ENCODE measurements at regions not wholly inside any gene's neighbourhood (a gene's known extent, or its start where the extent isn't known, plus 50 kb on each side); places are given as distances from the start of the nearest gene placed in this dataset.
"Not testable (repeated sequence)": the region's sequence is repeated elsewhere in the genome, so short reads cannot be mapped to it uniquely, and the experiment has no call there.

DNA sequence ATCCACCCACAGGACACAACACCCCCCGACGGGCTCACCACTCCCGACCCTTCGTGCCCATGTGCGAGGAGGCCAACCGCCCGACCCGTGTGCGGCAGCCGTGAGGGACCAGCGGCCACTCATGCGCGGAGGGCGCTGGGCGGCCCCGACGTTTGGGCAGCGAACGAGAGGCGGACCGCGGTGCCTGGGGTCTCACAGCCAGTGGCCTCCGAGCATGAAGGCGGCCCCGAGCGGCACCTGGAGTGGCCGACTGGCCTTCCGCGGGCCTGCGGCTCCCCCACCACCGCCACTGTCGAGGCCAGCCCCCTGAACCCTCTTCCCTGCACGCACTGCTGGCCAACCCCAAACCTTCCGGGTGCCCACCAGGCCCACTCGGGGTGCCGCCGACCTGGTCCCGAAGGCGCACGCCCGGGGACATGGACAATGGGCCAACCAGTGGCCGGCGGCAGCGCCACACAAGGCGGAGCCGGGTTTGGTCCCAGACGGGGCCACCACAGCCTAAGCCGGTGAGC lies 4274.9 kb upstream of the OR11H1 start:
- H3K9me3 ChIP-seq, result no peaks in the 10 kb centered on the region
- no peak overlapping the region for H3K27ac ChIP-seq
- H3K4me1 ChIP-seq, result no peaks in the 10 kb centered on the region
- no peak overlapping the region for H3K4me3 ChIP-seq
- peak; percentile 44 to 81 for DNase-seq (ENCODE audit: extremely low spot score in 2 of 2)
- intact Hi-C loops (cut with DNase I), result no loop called here
- no peaks in the 10 kb centered on the region for H3K27me3 ChIP-seq
- no peaks in the 10 kb centered on the region for H3K36me3 ChIP-seq
- no peak for TF ChIP-seq POLR2AphosphoS5 (IDR thresholded peaks at IDR 0.05; ENCODE audit: insufficient read depth in 1 of 2, low read depth in 1 of 2)
- no peak for TF ChIP-seq POLR2A (IDR thresholded peaks at IDR 0.05)
- TF ChIP-seq CTCF (IDR thresholded peaks at IDR 0.05), result no peak

DNA sequence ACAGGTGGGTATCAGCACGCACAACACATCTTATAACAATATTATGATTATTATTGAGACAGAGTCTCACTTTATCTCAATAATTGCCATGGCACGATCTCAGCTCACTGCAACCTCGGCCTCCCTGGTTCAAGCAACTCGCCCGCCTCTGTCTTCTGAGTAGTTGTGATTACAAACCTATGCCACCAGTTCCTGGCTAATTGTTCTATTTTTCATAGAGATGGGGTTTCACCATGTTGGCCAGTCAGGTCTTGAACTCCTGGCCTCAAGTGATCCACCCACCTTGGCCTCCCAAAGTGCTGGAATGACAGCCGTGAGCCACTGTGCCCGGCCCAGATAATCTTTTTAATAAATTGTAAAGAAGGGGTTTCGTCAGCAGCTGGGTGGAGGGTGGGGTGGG lies 4257.0 kb upstream of the OR11H1 start:
- H3K27me3 ChIP-seq; H3K4me1 ChIP-seq; H3K9me3 ChIP-seq; H3K27ac ChIP-seq; DNase-seq (ENCODE audit: extremely low spot score in 2 of 2); intact Hi-C loops (cut with DNase I); H3K36me3 ChIP-seq; H3K4me3 ChIP-seq: not testable (repeated sequence)

- H3K36me3 ChIP-seq; H3K4me1 ChIP-seq; H3K9me3 ChIP-seq; H3K4me3 ChIP-seq; H3K27me3 ChIP-seq; H3K27ac ChIP-seq; intact Hi-C loops (cut with DNase I): not testable (repeated sequence)
- DNase-seq (ENCODE audit: extremely low spot score in 2 of 2), result peak; percentile 85 to 95
These were observed 4242.7 kb upstream of the OR11H1 start for GRCh38 chr22:11285116-11285838.

DNA sequence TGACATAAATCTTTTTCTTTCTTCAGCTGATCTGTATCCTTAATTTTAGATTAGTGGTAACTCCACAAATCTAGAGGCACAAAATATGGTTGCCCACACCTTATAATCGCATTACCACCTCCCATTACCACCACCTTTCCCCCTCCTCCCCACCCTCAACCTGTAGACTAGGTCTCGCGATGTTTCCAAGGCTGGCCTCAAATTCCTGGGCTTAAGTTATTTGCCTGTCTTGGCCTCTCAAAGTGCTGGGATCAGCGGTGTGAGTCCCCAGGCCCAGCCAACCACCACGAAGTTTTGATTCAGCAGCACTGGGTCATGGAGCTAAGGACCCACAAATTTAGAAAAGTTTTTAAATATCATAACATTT lies 4242.2 kb upstream of the OR11H1 start:
- intact Hi-C loops (cut with DNase I), result not testable (repeated sequence)
- DNase-seq (ENCODE audit: extremely low spot score in 2 of 2), result peak in 1 of 2 donors; percentile 81

DNA sequence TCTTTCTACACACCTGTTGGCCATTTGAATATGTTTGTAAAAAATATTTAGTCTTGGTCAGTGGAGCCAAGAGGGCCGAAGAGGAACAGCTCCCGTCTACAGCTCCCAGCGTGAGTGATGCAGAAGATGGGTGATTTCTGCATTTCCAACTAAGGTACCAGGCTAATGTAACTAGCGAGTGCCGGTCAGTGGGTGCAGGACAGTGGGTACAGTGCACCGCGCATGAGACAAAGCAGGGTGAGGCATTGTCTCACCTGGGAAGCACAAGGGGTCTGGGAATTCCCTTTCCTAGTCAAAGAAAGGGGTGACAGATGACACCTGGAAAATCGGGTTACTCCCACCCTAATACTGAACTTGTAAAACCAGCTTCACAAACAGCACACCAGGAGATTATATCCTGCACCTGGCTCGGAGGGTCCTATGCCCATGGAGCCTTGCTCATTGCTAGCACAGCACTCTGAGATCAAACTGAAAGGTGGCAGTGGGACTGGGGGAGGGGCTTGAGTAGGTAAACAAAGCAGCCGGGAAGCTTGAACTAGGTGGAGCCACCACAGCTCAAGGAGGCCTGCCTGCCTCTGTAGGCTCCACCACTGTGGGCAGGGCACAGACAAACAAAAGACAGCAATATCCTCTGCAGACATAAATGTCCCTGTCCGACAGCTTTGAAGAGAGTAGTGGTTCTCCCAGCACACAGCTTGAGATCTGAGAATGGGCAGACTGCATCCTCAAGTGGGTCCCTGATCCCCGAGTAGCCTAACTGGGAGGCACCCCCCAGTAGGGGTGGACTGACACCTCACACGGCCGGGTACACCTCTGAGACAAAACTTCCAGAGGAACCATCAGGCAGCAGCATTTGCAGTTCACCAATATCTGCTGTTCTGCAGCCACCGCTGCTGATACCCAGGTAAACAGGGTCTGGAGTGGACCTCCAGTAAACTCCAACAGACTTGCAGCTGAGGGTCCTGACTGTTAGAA lies 4239.5 kb upstream of the OR11H1 start:
- H3K4me1 ChIP-seq; H3K4me3 ChIP-seq; H3K9me3 ChIP-seq; H3K36me3 ChIP-seq; H3K27ac ChIP-seq; H3K27me3 ChIP-seq; intact Hi-C loops (cut with DNase I): not testable (repeated sequence)
- peak in 1 of 2 donors; percentile 76 for DNase-seq (ENCODE audit: extremely low spot score in 2 of 2)

More for the DNA sequence above, 4242.2 kb upstream of the OR11H1 start:
- H3K4me1 ChIP-seq, H3K27me3 ChIP-seq, H3K9me3 ChIP-seq, H3K4me3 ChIP-seq, H3K27ac ChIP-seq, H3K36me3 ChIP-seq: not testable (repeated sequence)

GRCh38 chr22:11298126-11298893 lies 4229.7 kb upstream of the OR11H1 start:
- H3K4me3 ChIP-seq; H3K4me1 ChIP-seq; intact Hi-C loops (cut with DNase I); H3K27me3 ChIP-seq; H3K27ac ChIP-seq; H3K9me3 ChIP-seq; H3K36me3 ChIP-seq: not testable (repeated sequence)
- DNase-seq (ENCODE audit: extremely low spot score in 2 of 2), result peak in 1 of 2 donors; percentile 82

GRCh38 chr22:11302427-11302826 lies 4225.6 kb upstream of the OR11H1 start:
- H3K4me3 ChIP-seq; H3K4me1 ChIP-seq; H3K27ac ChIP-seq; H3K36me3 ChIP-seq; DNase-seq (ENCODE audit: extremely low spot score in 2 of 2); H3K27me3 ChIP-seq; H3K9me3 ChIP-seq; intact Hi-C loops (cut with DNase I): not testable (repeated sequence)

DNA sequence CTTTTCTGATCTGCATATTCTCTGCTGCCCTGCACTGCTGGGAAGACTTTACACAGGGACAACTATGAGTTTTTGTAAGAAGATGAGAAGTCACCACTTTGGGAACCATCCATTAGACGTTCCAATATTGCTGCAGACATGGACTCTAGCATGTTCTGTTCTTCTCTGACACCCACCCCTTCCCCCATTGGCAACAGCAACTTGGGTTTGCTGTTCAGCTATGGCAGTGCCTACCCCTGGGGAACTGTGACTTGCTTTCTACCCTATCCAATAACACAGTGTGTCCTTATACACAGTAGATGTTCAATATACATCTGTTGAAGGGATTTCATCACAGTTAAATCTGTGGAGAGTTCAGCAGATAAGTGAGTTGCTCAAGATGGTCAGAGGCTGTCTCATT lies 4225.1 kb upstream of the OR11H1 start:
- H3K4me1 ChIP-seq; intact Hi-C loops (cut with DNase I); H3K9me3 ChIP-seq; DNase-seq (ENCODE audit: extremely low spot score in 2 of 2); H3K27me3 ChIP-seq; H3K27ac ChIP-seq; H3K36me3 ChIP-seq; H3K4me3 ChIP-seq: not testable (repeated sequence)

DNA sequence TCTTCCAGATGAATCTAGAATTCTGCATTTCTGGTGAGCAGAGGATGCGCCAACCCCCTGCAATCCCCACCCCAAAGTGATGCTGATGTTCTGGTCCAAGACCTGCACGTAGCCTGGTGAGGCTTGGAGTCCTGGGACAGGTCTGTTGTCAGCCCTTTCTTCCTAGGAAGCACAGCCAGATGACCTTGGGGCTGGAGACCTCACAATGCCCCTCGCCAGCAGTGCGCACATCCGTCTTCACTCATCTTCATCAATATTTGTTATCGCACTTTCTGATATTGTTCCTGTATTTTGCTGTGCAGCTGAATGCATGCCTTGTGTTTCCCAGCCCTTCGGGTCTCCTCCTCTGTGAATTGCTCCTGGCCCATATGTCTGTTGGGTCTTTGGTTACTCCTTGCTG lies 4222.8 kb upstream of the OR11H1 start:
- intact Hi-C loops (cut with DNase I); H3K36me3 ChIP-seq; DNase-seq (ENCODE audit: extremely low spot score in 2 of 2); H3K9me3 ChIP-seq; H3K4me1 ChIP-seq; H3K4me3 ChIP-seq; H3K27me3 ChIP-seq; H3K27ac ChIP-seq: not testable (repeated sequence)

GRCh38 chr22:11306933-11307518 lies 4221.0 kb upstream of the OR11H1 start:
- H3K4me1 ChIP-seq; H3K27me3 ChIP-seq; intact Hi-C loops (cut with DNase I); H3K9me3 ChIP-seq; H3K36me3 ChIP-seq; H3K4me3 ChIP-seq; H3K27ac ChIP-seq: not testable (repeated sequence)
- peak in 1 of 2 donors; percentile 85 for DNase-seq (ENCODE audit: extremely low spot score in 2 of 2)

Measured in vagina (tissue), 2 donors.